Gastrocnemius medialis (tissue), 4 donors: ENCODE measurements at regions not wholly inside any gene's neighbourhood (a gene's known extent, or its start where the extent isn't known, plus 50 kb on each side); places are given as distances from the start of the nearest gene placed in this dataset.
"Not testable (repeated sequence)": the region's sequence is repeated elsewhere in the genome, so short reads cannot be mapped to it uniquely, and the experiment has no call there.

Source experiments
- ATAC-seq, 2 donors: fragments of 150-250 bp; one replicate each; pipeline ENCODE4 v1.9.1; 2016
- DNase-seq, 2 donors: peaks; one replicate each; pipeline ENCODE4 v3.0.0-alpha.2; 2019
- H3K27ac ChIP-seq, 4 donors: fragments of 200-600 bp; sonication (generic); 1 replicate in 1 of 4; 2 replicates in 3 of 4; pipeline ENCODE4 v1.5.1; 2016 to 2018; ENCODE audit warnings: mild to moderate bottlenecking in 2 of 4, moderate library complexity in 1 of 4
- H3K27me3 ChIP-seq, 3 donors: fragments of 200-600 bp; sonication (generic) in 2 of 3; 1 replicate in 1 of 3; 2 replicates in 2 of 3; pipeline versions ENCODE4 v1.5.1 to v1.6.0; 2016 to 2019; ENCODE audit warnings: mild to moderate bottlenecking in 1 of 3, moderate library complexity in 1 of 3
- H3K36me3 ChIP-seq, 2 donors: fragments of 200-600 bp; sonication (generic) in 1 of 2; one replicate each; pipeline ENCODE4 v1.5.1; 2017 to 2018
- H3K4me1 ChIP-seq, 2 donors: fragments of 200-600 bp; sonication (generic) in 1 of 2; one replicate each; pipeline ENCODE4 v1.5.1; 2016 to 2017; ENCODE audit warnings: mild to moderate bottlenecking in 2 of 2
- H3K4me3 ChIP-seq, 4 donors: fragments of 200-600 bp; sonication (generic) in 3 of 4; 1 replicate in 1 of 4; 2 replicates in 3 of 4; pipeline ENCODE4 v1.5.1; 2016 to 2019; ENCODE audit warnings: mild to moderate bottlenecking in 2 of 4
- H3K9me3 ChIP-seq, 3 donors: fragments of 200-600 bp; sonication (generic) in 2 of 3; 1 replicate in 1 of 3; 2 replicates in 2 of 3; pipeline ENCODE4 v1.5.1; 2016 to 2019
- POLR2A ChIP-seq, 2 donors: fragments of 450-650 bp; IDR thresholded peaks; one replicate each; pipeline ENCODE4 v1.6.1; 2017; ENCODE audit warnings: antibody characterized with exemption in 2 of 2, mild to moderate bottlenecking in 2 of 2, moderate library complexity in 2 of 2
- in situ Hi-C, 4 donors: fragments of 200-750 bp; cut with MboI; loops; one replicate each; pipeline versions ENCODE4 v1.15.0 to v1.8.0; 2017; ENCODE audit warnings: low sequenced_read_pairs in 4 of 4
- intact Hi-C: fragments of 100-400 bp; cut with DNase I; formaldehyde crosslinking; loops from one replicate; pipeline ENCODE4 v1.15.1; 2023; ENCODE audit warnings: low total_unique reads
- TF ChIP-seq, protein P1 (sequence below), 5 experiments: fragments of 450-650 bp in 3 of 5; fragments of 200-600 bp in 2 of 5; sonication (generic) in 2 of 5; IDR thresholded peaks in 4 of 5; conservative IDR thresholded peaks in 1 of 5; 1 replicate in 4 of 5; 2 replicates in 1 of 5; pipeline ENCODE4 v1.5.1; 2016 to 2019; ENCODE audit warnings: antibody characterized with exemption in 5 of 5, mild to moderate bottlenecking in 3 of 5, moderate library complexity in 3 of 5

DNA sequence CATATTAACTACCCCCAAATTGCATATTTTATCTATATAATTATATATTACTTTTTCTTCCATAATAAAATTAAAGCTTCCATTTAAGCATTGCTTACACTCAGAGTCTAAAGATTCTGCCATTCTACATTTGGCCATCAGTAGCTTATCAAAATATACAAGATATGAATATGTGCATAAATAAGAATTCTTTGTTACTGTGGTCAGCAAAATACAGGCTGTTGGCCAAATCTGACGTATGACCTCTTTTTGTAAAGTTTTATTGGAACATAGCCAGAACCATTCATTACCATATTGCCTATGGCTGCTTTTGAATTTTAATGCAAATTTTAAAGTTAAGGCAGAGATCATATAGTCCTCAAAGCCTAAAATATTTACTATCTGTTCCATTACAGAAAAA lies 643.9 kb upstream of the VRK2 start:
- no peak for TF ChIP-seq POLR2A (IDR thresholded peaks at IDR 0.05)
- TF ChIP-seq, protein P1, sequence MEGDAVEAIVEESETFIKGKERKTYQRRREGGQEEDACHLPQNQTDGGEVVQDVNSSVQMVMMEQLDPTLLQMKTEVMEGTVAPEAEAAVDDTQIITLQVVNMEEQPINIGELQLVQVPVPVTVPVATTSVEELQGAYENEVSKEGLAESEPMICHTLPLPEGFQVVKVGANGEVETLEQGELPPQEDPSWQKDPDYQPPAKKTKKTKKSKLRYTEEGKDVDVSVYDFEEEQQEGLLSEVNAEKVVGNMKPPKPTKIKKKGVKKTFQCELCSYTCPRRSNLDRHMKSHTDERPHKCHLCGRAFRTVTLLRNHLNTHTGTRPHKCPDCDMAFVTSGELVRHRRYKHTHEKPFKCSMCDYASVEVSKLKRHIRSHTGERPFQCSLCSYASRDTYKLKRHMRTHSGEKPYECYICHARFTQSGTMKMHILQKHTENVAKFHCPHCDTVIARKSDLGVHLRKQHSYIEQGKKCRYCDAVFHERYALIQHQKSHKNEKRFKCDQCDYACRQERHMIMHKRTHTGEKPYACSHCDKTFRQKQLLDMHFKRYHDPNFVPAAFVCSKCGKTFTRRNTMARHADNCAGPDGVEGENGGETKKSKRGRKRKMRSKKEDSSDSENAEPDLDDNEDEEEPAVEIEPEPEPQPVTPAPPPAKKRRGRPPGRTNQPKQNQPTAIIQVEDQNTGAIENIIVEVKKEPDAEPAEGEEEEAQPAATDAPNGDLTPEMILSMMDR (IDR thresholded peaks at IDR 0.05 in 4 of 5, conservative IDR thresholded peaks at IDR 0.05 in 1 of 5) = no peak
- Histone ChIP-seq H3K27me3 (no peaks in the 10 kb centered on the region), H3K4me3 (no peak overlapping the region), H3K27ac (no peak overlapping the region), H3K4me1 (no peaks in the 10 kb centered on the region), H3K36me3 (no peaks in the 10 kb centered on the region), H3K9me3 (no peaks in the 10 kb centered on the region)
- intact Hi-C loops (no loop called here), in situ Hi-C loops (no loop called here)
- DNase-seq = no peak
- no peak for ATAC-seq

- no peak for TF ChIP-seq POLR2A (IDR thresholded peaks at IDR 0.05)
- TF ChIP-seq, protein P1 (IDR thresholded peaks at IDR 0.05 in 4 of 5, conservative IDR thresholded peaks at IDR 0.05 in 1 of 5) = no peak
- DNase-seq (no peak), ATAC-seq (no peak)
- Histone ChIP-seq H3K27ac (no peak overlapping the region), H3K9me3 (no peaks in the 10 kb centered on the region), H3K27me3 (no peaks in the 10 kb centered on the region), H3K36me3 (no peaks in the 10 kb centered on the region), H3K4me3 (no peak overlapping the region), H3K4me1 (no peaks in the 10 kb centered on the region)
- intact Hi-C loops = no loop called here
- in situ Hi-C loops = no loop called here
Measured at GRCh38 chr2:57407772-57408201, 638.8 kb upstream of the VRK2 start.

GRCh38 chr2:57408587-57408986 lies 638.0 kb upstream of the VRK2 start:
- Histone ChIP-seq H3K4me1 (no peaks in the 10 kb centered on the region), H3K27me3 (no peaks in the 10 kb centered on the region), H3K4me3 (no peak overlapping the region), H3K27ac (no peak overlapping the region), H3K9me3 (peaks cover 0 to 4% (median 0%) of the 10 kb centered on the region in 3 donors), H3K36me3 (no peaks in the 10 kb centered on the region)
- in situ Hi-C loops (no loop called here), intact Hi-C loops (no loop called here)
- DNase-seq (no peak), ATAC-seq (no peak)
- no peak for TF ChIP-seq POLR2A (IDR thresholded peaks at IDR 0.05)

DNA sequence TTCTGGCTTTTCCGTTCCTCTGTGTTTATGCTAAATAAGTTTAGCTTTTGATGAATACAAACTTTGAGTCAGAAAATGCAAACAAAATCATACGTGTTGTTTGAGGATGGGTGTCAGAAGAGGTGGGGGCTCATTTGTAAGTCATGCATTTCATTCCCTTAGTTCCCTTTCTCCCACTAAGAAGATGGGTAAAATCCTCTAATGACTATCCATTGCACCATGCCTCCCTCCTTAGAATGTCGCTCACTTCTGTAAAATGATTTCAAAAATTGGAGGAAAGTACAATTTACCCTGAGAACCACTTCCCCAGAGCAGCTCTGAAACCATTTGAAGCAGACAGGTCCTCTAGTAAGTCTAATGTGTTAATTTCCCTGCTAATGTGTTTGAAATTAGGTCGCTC lies 629.6 kb upstream of the VRK2 start:
- in situ Hi-C loops (no loop called here), intact Hi-C loops (no loop called here)
- H3K4me1 ChIP-seq = no peaks in the 10 kb centered on the region

GRCh38 chr2:57418859-57419346 lies 627.7 kb upstream of the VRK2 start:
- H3K4me1 ChIP-seq, intact Hi-C loops, DNase-seq, ATAC-seq, in situ Hi-C loops, H3K27me3 ChIP-seq, H3K9me3 ChIP-seq, H3K27ac ChIP-seq, H3K36me3 ChIP-seq, H3K4me3 ChIP-seq: not testable (repeated sequence)

More for the DNA sequence above, 629.6 kb upstream of the VRK2 start:
- no peak for ATAC-seq
- H3K4me3 ChIP-seq = no peak overlapping the region
- no peak overlapping the region for H3K27ac ChIP-seq
- no peaks in the 10 kb centered on the region for H3K36me3 ChIP-seq
- TF ChIP-seq, protein P1 (IDR thresholded peaks at IDR 0.05 in 4 of 5, conservative IDR thresholded peaks at IDR 0.05 in 1 of 5) = no peak
- TF ChIP-seq POLR2A (IDR thresholded peaks at IDR 0.05) = no peak
- peaks cover 0 to 4% (median 4%) of the 10 kb centered on the region in 3 donors for H3K9me3 ChIP-seq
- DNase-seq = no peak
- H3K27me3 ChIP-seq = no peaks in the 10 kb centered on the region

- no peak overlapping the region for H3K27ac ChIP-seq
- intact Hi-C loops = no loop called here
- ATAC-seq = no peak
- TF ChIP-seq, protein P1 (IDR thresholded peaks at IDR 0.05 in 4 of 5, conservative IDR thresholded peaks at IDR 0.05 in 1 of 5) = no peak
- no peak for TF ChIP-seq POLR2A (IDR thresholded peaks at IDR 0.05)
- no peaks in the 10 kb centered on the region for H3K36me3 ChIP-seq
- no peak overlapping the region for H3K4me3 ChIP-seq
- H3K27me3 ChIP-seq = no peaks in the 10 kb centered on the region
- peaks cover 0 to 3% of the 10 kb centered on the region in 2 donors for H3K4me1 ChIP-seq
- in situ Hi-C loops = no loop called here
- no peaks in the 10 kb centered on the region for H3K9me3 ChIP-seq
- no peak for DNase-seq
Measured at GRCh38 chr2:57429831-57430230, 616.8 kb upstream of the VRK2 start.
